Panc1 (cell line): ENCODE measurements at regions not wholly inside any gene's neighbourhood (a gene's known extent, or its start where the extent isn't known, plus 50 kb on each side); places are given as distances from the start of the nearest gene placed in this dataset.

ENCODE experiments used
- TF ChIP-seq, protein P1 (sequence below): fragments of 450-650 bp; IDR thresholded peaks from 2 replicates; pipeline ENCODE4 v1.5.1; 2017; ENCODE audit warnings: mild to moderate bottlenecking
- TF ChIP-seq, protein P2 (sequence below), 2 experiments: IDR thresholded peaks; 2 replicates each; pipeline ENCODE4 v1.6.1; 2011 to 2012; ENCODE audit warnings: low read depth in 2 of 2, control low read depth in 1 of 2, low read length in 1 of 2, mild to moderate bottlenecking in 1 of 2, moderate library complexity in 1 of 2; ENCODE audit not compliant: insufficient read depth in 1 of 2

DNA sequence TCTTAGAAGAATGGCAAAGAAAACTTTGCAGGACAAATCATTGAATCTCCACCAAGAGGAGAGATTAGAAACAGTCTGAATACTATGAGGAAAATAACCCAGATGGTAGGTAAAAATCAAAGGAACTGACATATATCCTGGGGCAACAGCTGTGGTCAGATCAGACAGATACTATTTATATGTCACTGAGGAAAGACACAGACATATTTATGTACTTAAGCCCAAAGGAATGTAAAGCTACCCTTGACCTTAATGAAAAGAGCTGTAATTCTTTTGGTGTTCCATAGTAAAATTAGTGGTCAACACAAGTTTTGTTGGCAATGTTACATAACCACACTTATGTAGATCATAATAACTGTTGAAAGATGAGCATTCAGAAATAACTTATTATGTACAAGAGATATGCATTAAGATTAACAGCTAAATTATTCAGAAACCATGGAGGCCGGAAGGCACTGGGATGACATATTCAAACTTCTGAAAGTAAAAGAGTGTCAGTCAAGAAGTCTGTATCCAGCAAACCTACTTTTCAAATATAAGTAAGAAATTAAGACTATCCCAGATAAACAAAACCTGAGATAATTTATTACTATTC is 166.1 kb upstream of the SAMSN1 start:
- TF ChIP-seq, protein P1, sequence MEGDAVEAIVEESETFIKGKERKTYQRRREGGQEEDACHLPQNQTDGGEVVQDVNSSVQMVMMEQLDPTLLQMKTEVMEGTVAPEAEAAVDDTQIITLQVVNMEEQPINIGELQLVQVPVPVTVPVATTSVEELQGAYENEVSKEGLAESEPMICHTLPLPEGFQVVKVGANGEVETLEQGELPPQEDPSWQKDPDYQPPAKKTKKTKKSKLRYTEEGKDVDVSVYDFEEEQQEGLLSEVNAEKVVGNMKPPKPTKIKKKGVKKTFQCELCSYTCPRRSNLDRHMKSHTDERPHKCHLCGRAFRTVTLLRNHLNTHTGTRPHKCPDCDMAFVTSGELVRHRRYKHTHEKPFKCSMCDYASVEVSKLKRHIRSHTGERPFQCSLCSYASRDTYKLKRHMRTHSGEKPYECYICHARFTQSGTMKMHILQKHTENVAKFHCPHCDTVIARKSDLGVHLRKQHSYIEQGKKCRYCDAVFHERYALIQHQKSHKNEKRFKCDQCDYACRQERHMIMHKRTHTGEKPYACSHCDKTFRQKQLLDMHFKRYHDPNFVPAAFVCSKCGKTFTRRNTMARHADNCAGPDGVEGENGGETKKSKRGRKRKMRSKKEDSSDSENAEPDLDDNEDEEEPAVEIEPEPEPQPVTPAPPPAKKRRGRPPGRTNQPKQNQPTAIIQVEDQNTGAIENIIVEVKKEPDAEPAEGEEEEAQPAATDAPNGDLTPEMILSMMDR = no peak
- TF ChIP-seq, protein P2, sequence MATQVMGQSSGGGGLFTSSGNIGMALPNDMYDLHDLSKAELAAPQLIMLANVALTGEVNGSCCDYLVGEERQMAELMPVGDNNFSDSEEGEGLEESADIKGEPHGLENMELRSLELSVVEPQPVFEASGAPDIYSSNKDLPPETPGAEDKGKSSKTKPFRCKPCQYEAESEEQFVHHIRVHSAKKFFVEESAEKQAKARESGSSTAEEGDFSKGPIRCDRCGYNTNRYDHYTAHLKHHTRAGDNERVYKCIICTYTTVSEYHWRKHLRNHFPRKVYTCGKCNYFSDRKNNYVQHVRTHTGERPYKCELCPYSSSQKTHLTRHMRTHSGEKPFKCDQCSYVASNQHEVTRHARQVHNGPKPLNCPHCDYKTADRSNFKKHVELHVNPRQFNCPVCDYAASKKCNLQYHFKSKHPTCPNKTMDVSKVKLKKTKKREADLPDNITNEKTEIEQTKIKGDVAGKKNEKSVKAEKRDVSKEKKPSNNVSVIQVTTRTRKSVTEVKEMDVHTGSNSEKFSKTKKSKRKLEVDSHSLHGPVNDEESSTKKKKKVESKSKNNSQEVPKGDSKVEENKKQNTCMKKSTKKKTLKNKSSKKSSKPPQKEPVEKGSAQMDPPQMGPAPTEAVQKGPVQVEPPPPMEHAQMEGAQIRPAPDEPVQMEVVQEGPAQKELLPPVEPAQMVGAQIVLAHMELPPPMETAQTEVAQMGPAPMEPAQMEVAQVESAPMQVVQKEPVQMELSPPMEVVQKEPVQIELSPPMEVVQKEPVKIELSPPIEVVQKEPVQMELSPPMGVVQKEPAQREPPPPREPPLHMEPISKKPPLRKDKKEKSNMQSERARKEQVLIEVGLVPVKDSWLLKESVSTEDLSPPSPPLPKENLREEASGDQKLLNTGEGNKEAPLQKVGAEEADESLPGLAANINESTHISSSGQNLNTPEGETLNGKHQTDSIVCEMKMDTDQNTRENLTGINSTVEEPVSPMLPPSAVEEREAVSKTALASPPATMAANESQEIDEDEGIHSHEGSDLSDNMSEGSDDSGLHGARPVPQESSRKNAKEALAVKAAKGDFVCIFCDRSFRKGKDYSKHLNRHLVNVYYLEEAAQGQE (IDR thresholded peaks at IDR 0.05; ENCODE audit: insufficient read depth in 1 of 2, low read depth in 2 of 2, low read length in 1 of 2) = no peak
